Erythroblast (primary cell): ENCODE measurements at regions not wholly inside any gene's neighbourhood (a gene's known extent, or its start where the extent isn't known, plus 50 kb on each side); places are given as distances from the start of the nearest gene placed in this dataset.

ENCODE experiments used
- GATA1 ChIP-seq: IDR thresholded peaks from 2 replicates; pipeline ENCODE4 v1.6.1; 2011; ENCODE audit warnings: low read depth, mild to moderate bottlenecking, control low read depth, low read length, moderate library complexity
- POLR2A ChIP-seq: IDR thresholded peaks from 2 replicates; pipeline ENCODE4 v1.6.1; 2011; ENCODE audit warnings: mild to moderate bottlenecking, low read length

GRCh38 chr3:27545061-27545460, 60.9 kb upstream of the SLC4A7 start:
- TF ChIP-seq POLR2A (no peak), GATA1 (no peak)
